GM21390 (cell line): ENCODE measurements at regions not wholly inside any gene's neighbourhood (a gene's known extent, or its start where the extent isn't known, plus 50 kb on each side); places are given as distances from the start of the nearest gene placed in this dataset.

Source experiments
- ATAC-seq: cut with Tn5 transposase; IDR thresholded peaks from one replicate; pipeline ENCODE4 v1.9.1; 2021; ENCODE audit not compliant: unreplicated experiment

- no peak for ATAC-seq
These were observed 642.5 kb upstream of the PCDH10 start for GRCh38 chr4:132506568-132506967.

- ATAC-seq: no peak
These were observed 635.6 kb upstream of the PCDH10 start for GRCh38 chr4:132513491-132513890.

DNA sequence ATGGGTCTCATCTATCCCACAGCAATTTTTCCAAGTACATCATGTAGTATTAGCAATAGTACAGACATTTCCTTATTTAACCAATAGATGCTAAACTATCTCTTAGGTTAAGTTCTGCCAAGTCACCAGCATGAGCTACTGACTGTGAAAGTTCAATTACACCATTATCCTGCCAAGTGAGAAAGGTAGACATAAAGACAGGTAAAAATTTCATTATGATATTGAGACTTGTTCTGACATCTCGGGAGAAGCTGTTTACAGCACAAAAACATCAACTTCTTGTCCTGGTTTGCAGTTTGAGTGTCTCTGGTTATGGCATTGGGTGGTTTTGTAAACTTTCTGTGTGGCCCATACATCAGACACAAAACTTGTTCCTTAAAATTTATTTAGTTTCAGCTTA, 622.4 kb upstream of the PCDH10 start:
- no peak for ATAC-seq

GRCh38 chr4:132527817-132528216, 621.3 kb upstream of the PCDH10 start:
- no peak for ATAC-seq

GRCh38 chr4:132530861-132531260, 618.2 kb upstream of the PCDH10 start:
- ATAC-seq: no peak

DNA sequence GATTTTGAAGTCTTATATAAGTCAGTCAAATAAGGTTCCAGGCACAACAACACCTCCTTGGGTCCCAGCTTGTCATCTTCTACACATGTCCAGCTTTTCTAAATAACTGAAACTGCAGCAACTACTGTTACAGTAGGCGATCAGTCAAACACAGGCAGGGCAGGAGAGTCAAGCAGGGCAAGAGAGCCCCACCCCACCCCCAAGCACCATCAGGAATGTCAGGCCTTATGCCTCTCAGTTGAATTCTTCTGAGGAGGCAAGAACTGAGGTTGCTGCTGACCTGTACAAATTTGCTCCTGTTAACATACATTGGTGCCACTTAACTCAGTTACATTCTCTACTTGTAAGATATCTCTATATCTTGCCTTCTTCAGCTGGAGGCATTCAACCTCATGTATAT, 608.8 kb upstream of the PCDH10 start:
- ATAC-seq: no peak

DNA sequence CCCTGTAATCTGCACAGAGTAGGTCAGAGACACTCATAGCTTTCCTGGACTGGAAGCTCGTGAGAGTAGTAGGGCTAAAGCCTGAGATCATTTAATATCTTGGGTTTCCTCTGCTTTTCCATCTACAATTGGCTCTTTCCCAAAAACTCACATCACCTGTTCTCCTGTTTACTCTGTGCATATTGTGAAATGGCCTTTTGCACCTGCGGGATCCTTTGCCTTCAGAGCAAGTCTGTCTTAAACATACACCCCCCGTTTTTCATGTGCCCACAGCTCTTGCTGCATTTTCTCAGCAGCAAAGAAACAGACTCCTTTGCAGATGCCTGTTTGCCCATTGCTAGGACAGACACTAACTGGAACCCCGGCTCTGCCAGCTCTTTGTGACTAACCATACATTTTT, 608.3 kb upstream of the PCDH10 start:
- ATAC-seq: no peak

- no peak for ATAC-seq
These were observed 606.9 kb upstream of the PCDH10 start for GRCh38 chr4:132542228-132542627.

DNA sequence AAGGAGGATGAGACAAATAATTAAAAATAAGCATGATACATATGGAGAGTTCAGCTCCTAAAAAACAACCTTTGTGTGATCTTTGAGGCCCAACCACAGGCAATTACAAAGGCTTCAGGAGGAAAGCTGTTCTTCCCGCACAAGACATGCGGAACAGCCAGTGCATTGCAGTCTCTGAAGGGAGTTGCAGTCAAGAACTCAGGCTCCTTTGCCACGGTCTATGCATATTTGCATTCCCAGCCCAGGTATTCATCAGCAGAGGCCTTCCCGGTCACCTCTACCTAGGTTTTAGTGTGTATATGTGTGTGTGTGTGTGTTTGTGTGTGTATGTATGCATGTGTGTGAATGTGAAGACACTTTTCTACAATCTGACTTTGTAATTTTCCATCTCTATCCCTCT, 600.6 kb upstream of the PCDH10 start:
- ATAC-seq: no peak

GRCh38 chr4:132556316-132556715, 592.8 kb upstream of the PCDH10 start:
- ATAC-seq: no peak

- no peak for ATAC-seq
These were observed 591.4 kb upstream of the PCDH10 start for GRCh38 chr4:132557660-132558059.

DNA sequence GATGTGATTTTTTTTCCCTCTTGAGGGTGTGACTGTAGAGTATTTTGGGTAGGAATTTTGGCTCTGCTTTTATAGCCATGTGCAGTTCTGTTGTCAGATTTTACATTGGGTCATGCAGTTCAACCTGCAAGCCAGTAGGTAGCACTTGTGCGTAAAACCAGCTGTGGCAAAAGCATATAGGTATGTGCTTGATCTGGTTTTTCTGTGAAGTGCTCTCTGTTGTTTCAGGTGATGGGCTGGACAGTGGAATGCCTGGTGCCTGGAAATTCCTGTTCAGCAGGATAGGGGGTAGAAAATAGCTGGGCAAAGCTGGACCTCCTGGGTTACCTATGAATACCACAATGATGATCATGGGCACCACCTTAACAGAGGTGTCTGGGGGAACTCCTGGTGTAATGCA, 584.2 kb upstream of the PCDH10 start:
- ATAC-seq: no peak

- no peak for ATAC-seq
These were observed 583.6 kb upstream of the PCDH10 start for GRCh38 chr4:132565542-132565941.

- no peak for ATAC-seq
These were observed 576.9 kb upstream of the PCDH10 start for GRCh38 chr4:132572210-132572609.

GRCh38 chr4:132587626-132588025, 561.5 kb upstream of the PCDH10 start:
- ATAC-seq: no peak

GRCh38 chr4:132592340-132592739, 556.8 kb upstream of the PCDH10 start:
- ATAC-seq: no peak

GRCh38 chr4:132592850-132593249, 556.2 kb upstream of the PCDH10 start:
- no peak for ATAC-seq

- ATAC-seq: no peak
These were observed 555.2 kb upstream of the PCDH10 start for GRCh38 chr4:132593717-132594400.

GRCh38 chr4:132596186-132596585, 552.9 kb upstream of the PCDH10 start:
- no peak for ATAC-seq

DNA sequence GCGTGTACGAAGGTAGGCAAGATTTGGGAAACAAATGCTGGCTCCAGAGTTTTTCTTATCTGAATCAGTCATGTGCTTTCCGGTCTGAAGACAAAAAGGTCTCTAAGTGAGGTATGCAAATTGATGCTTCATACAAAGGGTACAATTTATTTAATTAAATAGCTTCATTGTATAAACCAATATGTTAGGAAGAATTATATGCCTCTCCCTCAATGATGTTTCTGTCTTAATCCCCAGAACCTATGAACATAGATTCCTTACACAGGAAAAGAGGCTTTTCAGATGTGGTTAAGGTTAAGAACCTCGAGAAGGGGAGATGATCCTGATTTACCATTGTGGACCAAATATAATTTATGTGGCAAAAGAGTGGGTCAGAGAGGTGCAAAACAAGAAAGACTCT, 543.5 kb upstream of the PCDH10 start:
- ATAC-seq: no peak

DNA sequence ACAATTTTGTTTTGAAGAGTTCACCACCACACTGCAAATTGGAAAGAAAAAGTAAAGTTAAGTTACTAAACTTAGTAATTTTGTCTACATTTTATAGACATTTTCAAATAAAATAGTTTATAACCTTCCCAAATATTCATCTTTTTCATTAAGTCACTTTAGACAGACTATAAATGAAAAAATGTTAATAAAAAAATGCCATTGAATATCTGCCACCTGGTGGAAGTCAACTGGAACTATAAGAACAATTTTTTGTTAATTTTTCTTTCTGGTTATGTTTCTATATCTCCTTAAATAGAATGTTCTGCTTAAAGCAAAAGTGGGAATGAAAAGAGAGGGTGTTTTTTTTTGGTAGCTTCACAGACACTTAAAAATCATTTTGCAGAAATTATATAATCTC, 534.4 kb upstream of the PCDH10 start:
- ATAC-seq: no peak

DNA sequence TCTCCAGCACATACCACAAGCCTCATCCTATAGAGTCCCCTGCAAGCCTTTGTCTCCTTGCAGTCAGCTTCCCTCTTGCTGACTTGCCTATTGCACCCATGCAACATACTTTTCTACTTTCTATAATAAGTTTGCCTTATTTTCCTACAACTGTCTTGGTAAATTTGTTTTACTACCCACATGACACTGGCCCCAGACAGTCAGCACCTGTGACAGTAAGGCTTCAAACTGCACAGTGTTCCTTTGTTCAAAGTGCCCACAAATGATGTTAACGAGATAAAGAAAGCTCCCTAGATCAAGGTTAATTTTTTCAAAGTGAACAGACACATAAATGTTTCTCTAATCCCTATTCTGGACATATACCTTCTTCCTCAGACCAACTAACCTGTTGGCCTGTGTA, 529.1 kb upstream of the PCDH10 start:
- no peak for ATAC-seq

GRCh38 chr4:132642016-132642817, 506.9 kb upstream of the PCDH10 start:
- no peak for ATAC-seq
